Adrenal gland (tissue), 5 donors: ENCODE measurements at regions not wholly inside any gene's neighbourhood (a gene's known extent, or its start where the extent isn't known, plus 50 kb on each side); places are given as distances from the start of the nearest gene placed in this dataset.

Experiments used
- CTCF ChIP-seq, 6 experiments: fragments of 450-650 bp in 4 of 6; fragments of 200-600 bp in 2 of 6; sonication (generic) in 1 of 6; IDR thresholded peaks; 1 replicate in 5 of 6; 2 replicates in 1 of 6; pipeline versions ENCODE4 v1.5.1 to v1.8.0; 2016 to 2021; ENCODE audit warnings: antibody characterized with exemption in 6 of 6, mild to moderate bottlenecking in 2 of 6, moderate library complexity in 1 of 6
- POLR2A ChIP-seq, 2 donors: fragments of 450-650 bp; IDR thresholded peaks; one replicate each; pipeline ENCODE4 v1.6.1; 2017; ENCODE audit warnings: antibody characterized with exemption in 2 of 2, mild to moderate bottlenecking in 2 of 2, moderate library complexity in 1 of 2
- donor health status: DM: no; HTN: no; CAD: no.

GRCh38 chr15:69643476-69643875, 190.9 kb downstream of the RPLP1 start:
- TF ChIP-seq POLR2A (IDR thresholded peaks at IDR 0.05): no peak
- TF ChIP-seq CTCF (IDR thresholded peaks at IDR 0.05): no peak
